IPS-15b (cell line): ENCODE measurements at regions not wholly inside any gene's neighbourhood (a gene's known extent, or its start where the extent isn't known, plus 50 kb on each side); places are given as distances from the start of the nearest gene placed in this dataset.

ENCODE experiments used
- H3K27me3 ChIP-seq: one replicate; pipeline ENCODE4 v1.6.1; 2013; ENCODE audit warnings: low read length; ENCODE audit not compliant: control insufficient read depth, insufficient read depth
- H3K36me3 ChIP-seq: one replicate; pipeline ENCODE4 v1.6.1; 2013; ENCODE audit warnings: low read length; ENCODE audit not compliant: control insufficient read depth, insufficient read depth
- H3K4me1 ChIP-seq: one replicate; pipeline ENCODE4 v1.6.1; 2013; ENCODE audit warnings: mild to moderate bottlenecking, low read length; ENCODE audit not compliant: control insufficient read depth, insufficient read depth
- H3K4me3 ChIP-seq: one replicate; pipeline ENCODE4 v1.5.1; 2013; ENCODE audit warnings: low read depth, low read length
- H3K9ac ChIP-seq: one replicate; pipeline ENCODE4 v1.6.1; 2013; ENCODE audit warnings: low read depth, mild to moderate bottlenecking, low read length
- H3K9me3 ChIP-seq: one replicate; pipeline ENCODE4 v1.6.1; 2013; ENCODE audit warnings: mild to moderate bottlenecking, low read length; ENCODE audit not compliant: control insufficient read depth, insufficient read depth

DNA sequence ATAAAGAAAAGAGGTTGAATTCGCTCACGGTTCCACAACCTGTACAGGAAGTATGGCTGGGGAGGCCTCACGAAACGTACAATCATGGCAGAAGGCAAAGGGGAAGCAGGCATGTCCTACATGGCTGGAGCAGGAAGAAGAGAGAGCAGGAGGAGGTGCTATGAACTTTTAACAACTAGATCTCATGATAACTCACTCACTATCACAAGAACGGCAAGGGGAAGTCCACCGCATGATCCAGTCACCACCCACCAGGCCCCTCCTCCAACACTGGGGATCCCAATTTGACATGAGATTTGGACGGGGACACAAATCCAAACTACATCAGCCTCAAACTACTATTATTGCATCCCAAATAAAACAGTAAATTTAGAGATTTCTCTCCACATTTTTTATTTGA is 53.6 kb upstream of the CST7 start:
- Histone ChIP-seq H3K27me3 (no peaks in the 10 kb centered on the region), H3K36me3 (no peaks in the 10 kb centered on the region), H3K4me3 (no peak overlapping the region), H3K9me3 (peaks cover 8% of the 10 kb centered on the region), H3K4me1 (no peaks in the 10 kb centered on the region), H3K9ac (no peak overlapping the region)

DNA sequence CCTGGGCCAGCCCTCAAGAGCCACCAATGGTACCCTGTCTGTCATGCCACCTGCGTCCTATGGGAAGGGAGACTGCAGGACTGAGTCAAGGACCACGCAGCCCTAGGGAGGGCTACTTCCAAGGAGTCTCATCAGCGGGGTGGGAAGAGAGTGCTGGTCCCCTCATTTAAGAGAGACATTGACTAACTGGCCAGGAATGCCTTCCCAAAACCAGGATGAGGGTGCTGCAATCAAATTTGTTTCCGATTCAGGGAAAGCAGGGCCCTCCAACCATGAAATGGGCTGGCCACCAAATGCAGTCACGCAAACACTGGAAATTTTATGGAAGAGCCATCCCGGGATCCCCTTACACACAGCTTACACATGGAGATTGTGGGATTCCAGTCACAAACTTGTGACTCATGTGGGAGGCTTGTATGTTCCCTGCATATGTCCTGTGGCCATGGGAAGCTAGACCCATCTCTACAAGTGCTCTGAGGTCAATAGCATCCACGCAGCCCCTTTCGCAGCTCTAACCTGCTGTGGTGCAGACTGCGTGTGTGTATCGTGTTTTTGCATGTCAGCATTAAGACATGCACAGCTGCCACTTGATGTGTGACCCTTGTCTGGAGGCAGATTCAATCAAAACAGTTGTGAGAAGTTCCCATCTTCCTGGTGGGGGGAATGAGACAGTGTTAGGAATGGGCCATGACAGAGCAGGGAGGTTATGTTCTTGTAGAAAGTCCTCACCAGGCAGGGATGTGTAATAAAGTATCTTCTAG is 53.0 kb upstream of the CST7 start:
- H3K4me1 ChIP-seq: no peaks in the 10 kb centered on the region

DNA sequence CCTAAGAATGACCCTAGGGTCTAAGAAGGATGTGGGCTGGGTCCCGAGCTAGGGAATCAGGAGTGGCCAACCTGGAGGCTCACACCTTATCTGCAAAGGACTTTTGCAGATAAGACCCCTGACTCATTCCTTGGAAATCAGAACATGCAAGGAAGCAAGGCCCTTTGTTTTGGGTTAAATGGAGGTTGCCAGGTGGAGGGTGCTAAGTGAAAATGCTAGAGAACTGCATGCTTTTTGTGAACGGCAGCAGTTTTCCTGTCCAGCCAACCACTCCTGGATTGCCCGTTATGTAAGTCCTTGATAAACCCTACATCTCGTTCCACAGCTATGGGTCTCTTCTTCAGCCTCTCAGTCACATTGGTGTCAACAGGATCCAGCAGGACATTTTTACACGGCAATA is 52.1 kb upstream of the CST7 start:
- Histone ChIP-seq H3K4me1 (no peaks in the 10 kb centered on the region), H3K9ac (no peak overlapping the region), H3K27me3 (no peaks in the 10 kb centered on the region), H3K9me3 (peaks cover 8% of the 10 kb centered on the region), H3K36me3 (no peaks in the 10 kb centered on the region), H3K4me3 (no peak overlapping the region)

More for the DNA sequence above, 53.0 kb upstream of the CST7 start:
- H3K27me3 ChIP-seq: no peaks in the 10 kb centered on the region
- peaks cover 8% of the 10 kb centered on the region for H3K9me3 ChIP-seq
- H3K4me3 ChIP-seq: no peak overlapping the region
- no peaks in the 10 kb centered on the region for H3K36me3 ChIP-seq
- H3K9ac ChIP-seq: no peak overlapping the region

DNA sequence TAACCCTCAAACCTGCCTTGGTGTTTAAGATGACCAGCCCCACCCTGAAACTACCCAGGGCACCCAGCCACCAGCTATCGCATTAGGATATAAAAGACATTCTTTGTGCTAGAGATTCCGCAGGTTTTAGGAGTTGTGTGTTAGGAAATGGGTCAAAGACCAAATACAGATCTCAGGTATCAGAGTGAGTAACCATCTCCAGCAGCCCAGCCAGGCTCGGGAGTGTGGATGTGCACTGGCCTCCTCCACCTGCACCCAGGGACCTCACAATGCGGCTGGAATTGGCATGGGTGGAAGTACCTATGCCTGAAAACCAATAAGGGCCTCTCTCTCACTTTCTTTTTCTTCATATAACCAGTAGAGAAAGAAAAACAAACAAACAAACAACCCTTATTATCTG is 51.1 kb upstream of the CST7 start:
- H3K27me3 ChIP-seq: no peaks in the 10 kb centered on the region

DNA sequence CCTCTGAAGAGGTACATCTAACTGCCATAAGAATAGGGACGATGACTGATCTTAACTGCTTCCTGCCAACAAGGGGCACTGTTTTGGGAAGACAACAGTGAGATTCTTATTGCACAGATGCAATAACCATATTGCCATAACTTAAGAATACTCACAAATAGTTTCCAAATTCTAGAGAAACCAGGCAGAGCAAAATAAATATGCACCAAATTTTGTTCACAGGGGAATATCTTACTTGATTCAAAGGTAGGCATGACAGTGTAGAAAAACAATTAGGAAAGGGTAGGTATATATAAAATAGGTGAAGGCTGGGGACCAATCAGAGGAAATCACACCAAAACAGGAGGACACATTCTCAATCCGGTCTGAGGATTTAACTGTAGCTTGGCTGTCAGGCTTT is 49.9 kb upstream of the CST7 start:
- no peaks in the 10 kb centered on the region for H3K4me1 ChIP-seq
- H3K36me3 ChIP-seq: no peaks in the 10 kb centered on the region
- peaks cover 8% of the 10 kb centered on the region for H3K9me3 ChIP-seq
- H3K4me3 ChIP-seq: no peak overlapping the region
- no peak overlapping the region for H3K9ac ChIP-seq
- H3K27me3 ChIP-seq: no peaks in the 10 kb centered on the region

More for the DNA sequence above, 51.1 kb upstream of the CST7 start:
- H3K4me3 ChIP-seq: no peak overlapping the region
- no peaks in the 10 kb centered on the region for H3K36me3 ChIP-seq
- H3K9me3 ChIP-seq: peaks cover 8% of the 10 kb centered on the region
- H3K9ac ChIP-seq: no peak overlapping the region
- H3K4me1 ChIP-seq: no peaks in the 10 kb centered on the region
